HepG2 (cell line): ENCODE measurements at regions not wholly inside any gene's neighbourhood (a gene's known extent, or its start where the extent isn't known, plus 50 kb on each side); places are given as distances from the start of the nearest gene placed in this dataset.

Source experiments
- ATF2 ChIP-seq: sonication (generic); formaldehyde crosslinking; IDR thresholded peaks from 2 replicates; pipeline ENCODE4 v1.4.0; 2020; ENCODE audit warnings: missing genetic modification reagents
- ETS1 ChIP-seq: sonication (generic); formaldehyde crosslinking; IDR thresholded peaks from 2 replicates; pipeline ENCODE4 v1.4.0; 2020; ENCODE audit warnings: missing genetic modification reagents
- HNRNPK ChIP-seq: fragments of 200-400 bp; formaldehyde crosslinking; IDR thresholded peaks from 2 replicates; pipeline ENCODE4 v1.6.1; 2018; ENCODE audit warnings: low read length, low read depth, moderate library complexity, mild to moderate bottlenecking; ENCODE audit not compliant: poor library complexity, severe bottlenecking
- MTF1 ChIP-seq: sonication (generic); formaldehyde crosslinking; IDR thresholded peaks from 2 replicates; pipeline ENCODE4 v1.5.0; 2020; ENCODE audit warnings: missing genetic modification reagents
- NCOR1 ChIP-seq: fragments of 200-600 bp; sonication (generic); IDR thresholded peaks from 2 replicates; pipeline ENCODE4 v1.7.0; 2017; ENCODE audit warnings: antibody characterized with exemption, low read length, borderline replicate concordance
- PRDM10 ChIP-seq: sonication (generic); formaldehyde crosslinking; IDR thresholded peaks from 2 replicates; pipeline ENCODE4 v1.4.0; 2020; ENCODE audit warnings: low read depth, missing genetic modification reagents
- REPIN1 ChIP-seq: sonication (generic); formaldehyde crosslinking; IDR thresholded peaks from 2 replicates; pipeline ENCODE4 v1.8.0; 2022; ENCODE audit warnings: missing genetic modification reagents, low read depth, mild to moderate bottlenecking, borderline replicate concordance
- THAP7 ChIP-seq: sonication (generic); formaldehyde crosslinking; IDR thresholded peaks from 2 replicates; pipeline ENCODE4 v1.8.1; 2023; ENCODE audit warnings: mild to moderate bottlenecking, missing genetic modification reagents
- ZNF143 ChIP-seq: sonication (generic); formaldehyde crosslinking; IDR thresholded peaks from 2 replicates; pipeline ENCODE4 v1.4.0; 2020; ENCODE audit warnings: missing genetic modification reagents
- ZNF468 ChIP-seq: sonication (generic); formaldehyde crosslinking; IDR thresholded peaks from 2 replicates; pipeline ENCODE4 v1.8.0; 2022; ENCODE audit warnings: mild to moderate bottlenecking, moderate library complexity, missing genetic modification reagents
- ZNF710 ChIP-seq: sonication (generic); formaldehyde crosslinking; IDR thresholded peaks from 2 replicates; pipeline ENCODE4 v1.5.0; 2020; ENCODE audit warnings: mild to moderate bottlenecking, missing genetic modification reagents, borderline replicate concordance

GRCh38 chr16:72455743-72456659, 284.0 kb upstream of the PMFBP1 start (continued):
- TF ChIP-seq REPIN1 (CRISPR knock-in tag) (peak; percentile 49; the same call in 1 of the 2 replicates), ATF2 (CRISPR knock-in tag) (peak; percentile 76), HNRNPK (no peak), PRDM10 (CRISPR knock-in tag) (no peak), ETS1 (CRISPR knock-in tag) (no peak), ZNF710 (peak; percentile 98), ZNF468 (CRISPR knock-in tag) (no peak), NCOR1 (peak; percentile 93; the same call in 1 of the 2 replicates), THAP7 (CRISPR knock-in tag) (peak; percentile 49; the same call in 1 of the 2 replicates), ZNF143 (CRISPR knock-in tag) (no peak), MTF1 (CRISPR knock-in tag) (no peak)
